Neural cell (in vitro differentiated cells): ENCODE measurements at regions not wholly inside any gene's neighbourhood (a gene's known extent, or its start where the extent isn't known, plus 50 kb on each side); places are given as distances from the start of the nearest gene placed in this dataset.

Source experiments
- H2AFZ ChIP-seq: fragments of 200-600, 300-800 bp; sonication (generic), shearing (Covaris generic); 2 replicates; pipeline ENCODE4 v1.6.0; 2014; ENCODE audit warnings: low read depth, mild to moderate bottlenecking, antibody characterized with exemption, low read length, moderate library complexity
- H3F3A ChIP-seq: fragments of 200-600 bp; shearing (Covaris generic); 2 replicates; pipeline ENCODE4 v1.6.1; 2016; ENCODE audit warnings: mild to moderate bottlenecking, moderate library complexity, mixed read lengths, antibody characterized with exemption, low read length; ENCODE audit not compliant: insufficient read depth, poor library complexity, severe bottlenecking
- H3K27ac ChIP-seq: fragments of 200-600, 300-800 bp; sonication (generic), shearing (Covaris generic); 2 replicates; pipeline ENCODE4 v1.5.1; 2014; ENCODE audit warnings: mild to moderate bottlenecking, low read length, moderate library complexity
- H3K27me3 ChIP-seq: fragments of 300-800, 200-600 bp; sonication (generic), shearing (Covaris generic); 2 replicates; pipeline ENCODE4 v1.6.0; 2014; ENCODE audit warnings: mild to moderate bottlenecking, low read depth, low read length, moderate library complexity; ENCODE audit not compliant: insufficient read depth
- H3K36me3 ChIP-seq: fragments of 300-800, 200-600 bp; sonication (generic), shearing (Covaris generic); 2 replicates; pipeline ENCODE4 v1.5.1; 2014; ENCODE audit warnings: mild to moderate bottlenecking, antibody characterized with exemption, low read length, moderate library complexity; ENCODE audit not compliant: insufficient read depth
- H3K4me2 ChIP-seq: fragments of 300-800, 200-600 bp; sonication (generic), shearing (Covaris generic); 2 replicates; pipeline ENCODE4 v1.6.0; 2014; ENCODE audit warnings: mild to moderate bottlenecking, low read length
- H3K4me3 ChIP-seq: fragments of 300-800, 200-600 bp; sonication (generic), shearing (Covaris generic); 2 replicates; pipeline ENCODE4 v1.5.1; 2014; ENCODE audit warnings: mild to moderate bottlenecking, low read length, moderate library complexity
- H3K79me2 ChIP-seq: fragments of 200-600 bp; shearing (Covaris generic); replicated peaks from 2 replicates; pipeline ENCODE4 v1.6.0; 2014; ENCODE audit warnings: mild to moderate bottlenecking, low read length, moderate library complexity; ENCODE audit not compliant: insufficient read depth
- H3K9ac ChIP-seq: fragments of 300-800, 200-600 bp; sonication (generic), shearing (Covaris generic); 2 replicates; pipeline ENCODE4 v1.6.1; 2016; ENCODE audit warnings: mild to moderate bottlenecking, low read length, mixed read lengths
- H3K9me2 ChIP-seq: fragments of 200-600 bp; shearing (Covaris generic); 2 replicates; pipeline ENCODE4 v1.6.1; 2016; ENCODE audit warnings: mild to moderate bottlenecking, low read length, mixed read lengths; ENCODE audit not compliant: insufficient read depth
- H3K9me3 ChIP-seq: fragments of 200-600, 300-800 bp; sonication (generic), shearing (Covaris generic); 2 replicates; pipeline ENCODE4 v1.6.1; 2016; ENCODE audit warnings: mild to moderate bottlenecking, mixed run types, low read length, moderate library complexity, mixed read lengths
- H4K20me1 ChIP-seq: fragments of 200-600 bp; shearing (Covaris generic); 2 replicates; pipeline ENCODE4 v1.6.1; 2016; ENCODE audit warnings: mild to moderate bottlenecking, mixed run types; ENCODE audit not compliant: insufficient read depth
- EP300 ChIP-seq: fragments of 450-650 bp; conservative IDR thresholded peaks from 2 replicates; pipeline ENCODE4 v1.6.1; 2014; ENCODE audit warnings: antibody characterized with exemption, mild to moderate bottlenecking, moderate library complexity; ENCODE audit not compliant: poor library complexity, severe bottlenecking
- EZH2 ChIP-seq: fragments of 200-600, 300-800 bp; shearing (Covaris generic), sonication (generic); IDR thresholded peaks from 2 replicates; pipeline ENCODE4 v1.6.1; 2014; ENCODE audit warnings: antibody characterized with exemption, low read length, borderline replicate concordance, mild to moderate bottlenecking; ENCODE audit not compliant: insufficient read depth, poor library complexity, severe bottlenecking
- MXI1 ChIP-seq: fragments of 450-650 bp; conservative IDR thresholded peaks from 2 replicates; pipeline ENCODE4 v1.6.1; 2014; ENCODE audit warnings: antibody characterized with exemption, mild to moderate bottlenecking; ENCODE audit not compliant: poor library complexity, severe bottlenecking
- POLR2AphosphoS5 ChIP-seq: IDR thresholded peaks from 2 replicates; pipeline ENCODE4 v1.6.1; 2012
- RAD21 ChIP-seq: fragments of 450-650 bp; conservative IDR thresholded peaks from 2 replicates; pipeline ENCODE4 v1.6.1; 2014; ENCODE audit warnings: antibody characterized with exemption, mild to moderate bottlenecking, moderate library complexity
- REST ChIP-seq: IDR thresholded peaks from 2 replicates; pipeline ENCODE4 v1.6.1; 2012; ENCODE audit warnings: borderline replicate concordance
- SMC3 ChIP-seq: fragments of 450-650 bp; conservative IDR thresholded peaks from 2 replicates; pipeline ENCODE4 v1.6.1; 2014; ENCODE audit warnings: antibody characterized with exemption, mild to moderate bottlenecking, moderate library complexity; ENCODE audit not compliant: poor library complexity
- TAF1 ChIP-seq: IDR thresholded peaks from 2 replicates; pipeline ENCODE4 v1.6.1; 2012; ENCODE audit warnings: low read depth
- TF ChIP-seq, protein P1 (sequence below): fragments of 450-650 bp; IDR thresholded peaks from 2 replicates; pipeline ENCODE4 v1.5.1; 2014; ENCODE audit warnings: antibody characterized with exemption, mild to moderate bottlenecking, moderate library complexity; ENCODE audit not compliant: poor library complexity, severe bottlenecking

DNA sequence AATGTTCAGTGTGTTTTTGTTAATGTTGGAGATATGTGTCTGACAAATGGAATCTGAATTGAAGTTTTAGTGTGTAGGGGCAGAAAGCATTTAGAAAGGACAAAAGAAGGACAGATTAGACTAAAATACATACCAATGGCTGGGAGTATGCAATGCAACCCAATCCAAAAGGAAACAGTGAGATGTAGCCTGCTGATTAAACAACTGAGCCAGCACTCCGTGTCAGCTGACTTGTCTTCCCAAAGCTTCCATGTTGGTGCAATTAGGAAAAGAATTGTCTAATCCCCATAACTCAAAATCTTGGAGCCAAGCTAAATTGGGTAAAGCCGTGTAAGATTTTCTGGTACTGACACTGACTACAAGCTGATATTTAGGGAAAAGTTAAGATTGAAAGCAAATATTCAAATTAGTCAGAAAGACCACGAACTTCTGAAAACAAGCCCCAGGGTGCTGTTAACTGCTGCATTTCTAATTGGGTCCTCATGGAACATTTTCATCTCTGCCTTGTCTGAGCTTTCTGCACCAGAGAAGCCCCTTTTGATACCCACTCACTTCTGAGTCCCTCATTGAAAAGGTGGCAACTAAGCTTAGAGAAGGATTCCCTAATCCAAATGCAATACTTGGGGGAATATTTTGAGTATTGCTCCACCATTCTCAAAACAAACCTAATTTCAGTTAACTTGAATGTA lies 109.1 kb downstream of the DAD1 start:
- no peaks in the 10 kb centered on the region for H3F3A ChIP-seq
- H3K79me2 ChIP-seq, result no peaks in the 10 kb centered on the region
- no peaks in the 10 kb centered on the region for H4K20me1 ChIP-seq
- H3K9ac ChIP-seq, result no peak overlapping the region
- no peak overlapping the region for H3K4me2 ChIP-seq
- no peaks in the 10 kb centered on the region for H3K9me2 ChIP-seq
- TF ChIP-seq TAF1, result no peak
- TF ChIP-seq RAD21, result no peak
- TF ChIP-seq REST, result no peak
- TF ChIP-seq, protein P1, sequence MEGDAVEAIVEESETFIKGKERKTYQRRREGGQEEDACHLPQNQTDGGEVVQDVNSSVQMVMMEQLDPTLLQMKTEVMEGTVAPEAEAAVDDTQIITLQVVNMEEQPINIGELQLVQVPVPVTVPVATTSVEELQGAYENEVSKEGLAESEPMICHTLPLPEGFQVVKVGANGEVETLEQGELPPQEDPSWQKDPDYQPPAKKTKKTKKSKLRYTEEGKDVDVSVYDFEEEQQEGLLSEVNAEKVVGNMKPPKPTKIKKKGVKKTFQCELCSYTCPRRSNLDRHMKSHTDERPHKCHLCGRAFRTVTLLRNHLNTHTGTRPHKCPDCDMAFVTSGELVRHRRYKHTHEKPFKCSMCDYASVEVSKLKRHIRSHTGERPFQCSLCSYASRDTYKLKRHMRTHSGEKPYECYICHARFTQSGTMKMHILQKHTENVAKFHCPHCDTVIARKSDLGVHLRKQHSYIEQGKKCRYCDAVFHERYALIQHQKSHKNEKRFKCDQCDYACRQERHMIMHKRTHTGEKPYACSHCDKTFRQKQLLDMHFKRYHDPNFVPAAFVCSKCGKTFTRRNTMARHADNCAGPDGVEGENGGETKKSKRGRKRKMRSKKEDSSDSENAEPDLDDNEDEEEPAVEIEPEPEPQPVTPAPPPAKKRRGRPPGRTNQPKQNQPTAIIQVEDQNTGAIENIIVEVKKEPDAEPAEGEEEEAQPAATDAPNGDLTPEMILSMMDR, result no peak
- TF ChIP-seq POLR2AphosphoS5, result no peak
- no peak for TF ChIP-seq EZH2
- no peak for TF ChIP-seq EP300
- no peak overlapping the region for H2AFZ ChIP-seq
- H3K9me3 ChIP-seq, result no peaks in the 10 kb centered on the region
- no peak overlapping the region for H3K27ac ChIP-seq
- H3K4me3 ChIP-seq, result no peak overlapping the region
- no peaks in the 10 kb centered on the region for H3K27me3 ChIP-seq
- no peaks in the 10 kb centered on the region for H3K36me3 ChIP-seq

GRCh38 chr14:22479132-22479531 lies 109.9 kb downstream of the DAD1 start:
- no peak for TF ChIP-seq EZH2
- TF ChIP-seq, protein P1, result no peak
- TF ChIP-seq MXI1, result no peak
- no peak for TF ChIP-seq TAF1
- no peak for TF ChIP-seq RAD21
- TF ChIP-seq SMC3, result no peak
- no peak for TF ChIP-seq EP300
- TF ChIP-seq POLR2AphosphoS5, result no peak
- TF ChIP-seq REST, result no peak
- H3K9me3 ChIP-seq, result no peaks in the 10 kb centered on the region
- H3F3A ChIP-seq, result no peaks in the 10 kb centered on the region
- no peaks in the 10 kb centered on the region for H3K9me2 ChIP-seq
- no peak overlapping the region for H3K9ac ChIP-seq
- no peak overlapping the region for H3K27ac ChIP-seq
- no peaks in the 10 kb centered on the region for H3K79me2 ChIP-seq
- H3K36me3 ChIP-seq, result no peaks in the 10 kb centered on the region
- H2AFZ ChIP-seq, result no peak overlapping the region
- no peaks in the 10 kb centered on the region for H3K27me3 ChIP-seq
- H3K4me3 ChIP-seq, result no peak overlapping the region
- H3K4me2 ChIP-seq, result no peak overlapping the region
- no peaks in the 10 kb centered on the region for H4K20me1 ChIP-seq
